IMR-90 (cell line): ENCODE measurements at regions not wholly inside any gene's neighbourhood (a gene's known extent, or its start where the extent isn't known, plus 50 kb on each side); places are given as distances from the start of the nearest gene placed in this dataset.

Experiments used
- ATAC-seq: fragments of 200-7000 bp; cut with Tn5 transposase; 2 replicates; pipeline ENCODE4 v1.9.1; 2020; ENCODE audit warnings: low read depth, mild to moderate bottlenecking, moderate library complexity
- BruUV-seq: library from RNA; stranded (reverse); fragments of 400-500 nt; replicated peaks from 2 replicates; lab custom pipeline; 2021; lab: Mats Ljungman, UMichigan
- CTCF ChIA-PET: fragments of 300-600 bp; formaldehyde crosslinking; extraction: SDS; loops from one replicate; lab custom pipeline; 2021; ENCODE audit warnings: antibody characterized with exemption; lab: Yijun Ruan, JAX
- POLR2A ChIA-PET: fragments of 300-600 bp; sonication (Branson Sonifier 250); formaldehyde crosslinking; loops from one replicate; lab custom pipeline; 2022; ENCODE audit warnings: antibody characterized with exemption; ENCODE audit not compliant: unreplicated experiment; lab: Charles Lee
- DNase-seq: peaks from one replicate; pipeline ENCODE4 v3.0.0; 2013
- H2AFZ ChIP-seq: replicated peaks from 2 replicates; pipeline ENCODE3; 2013; ENCODE audit warnings: low read length, mild to moderate bottlenecking; ENCODE audit not compliant: poor library complexity
- H2AK5ac ChIP-seq: 2 replicates; pipeline ENCODE4 v1.6.1; 2013; ENCODE audit warnings: low read depth, low read length, inconsistent platforms
- H2AK9ac ChIP-seq: replicated peaks from 2 replicates; pipeline ENCODE3; 2013; ENCODE audit warnings: mild to moderate bottlenecking, low read depth, low read length, moderate library complexity; ENCODE audit not compliant: poor library complexity
- H2BK120ac ChIP-seq: 2 replicates; pipeline ENCODE4 v1.6.1; 2013; ENCODE audit warnings: low read depth, low read length, inconsistent platforms
- H2BK15ac ChIP-seq: 3 replicates; pipeline ENCODE4 v1.6.1; 2013; ENCODE audit warnings: low read depth, low read length, inconsistent platforms
- H2BK20ac ChIP-seq: 2 replicates; pipeline ENCODE4 v1.6.1; 2013; ENCODE audit warnings: low read depth, mild to moderate bottlenecking, inconsistent platforms, low read length, moderate library complexity
- H2BK5ac ChIP-seq: 2 replicates; pipeline ENCODE4 v1.6.1; 2013; ENCODE audit warnings: mild to moderate bottlenecking, low read depth, low read length, inconsistent platforms; ENCODE audit not compliant: poor library complexity, severe bottlenecking
- H3K14ac ChIP-seq: replicated peaks from 2 replicates; pipeline ENCODE4 v1.6.1; 2013; ENCODE audit warnings: low read depth, low read length, inconsistent platforms
- H3K18ac ChIP-seq: 2 replicates; pipeline ENCODE4 v1.6.1; 2013; ENCODE audit warnings: low read depth, low read length, control low read depth
- H3K23ac ChIP-seq: 2 replicates; pipeline ENCODE4 v1.6.1; 2013; ENCODE audit warnings: low read depth, low read length, inconsistent platforms
- H3K27ac ChIP-seq: 2 replicates; pipeline ENCODE4 v1.5.1; 2013; ENCODE audit warnings: mild to moderate bottlenecking, control low read depth, low read length; ENCODE audit not compliant: insufficient read depth
- H3K27me3 ChIP-seq: 2 replicates; pipeline ENCODE4 v1.6.1; 2013; ENCODE audit warnings: low read length; ENCODE audit not compliant: control insufficient read depth, insufficient read depth
- H3K36me3 ChIP-seq: 2 replicates; pipeline ENCODE4 v1.6.1; 2013; ENCODE audit warnings: low read length, mixed read lengths; ENCODE audit not compliant: control insufficient read depth, insufficient read depth
- H3K4ac ChIP-seq: 2 replicates; pipeline ENCODE4 v1.6.1; 2013; ENCODE audit warnings: low read depth, low read length, inconsistent platforms
- H3K4me1 ChIP-seq: 2 replicates; pipeline ENCODE4 v1.6.1; 2013; ENCODE audit warnings: low read length, mixed read lengths; ENCODE audit not compliant: control insufficient read depth, insufficient read depth
- H3K4me2 ChIP-seq: 2 replicates; pipeline ENCODE4 v1.6.1; 2013; ENCODE audit warnings: low read depth, mild to moderate bottlenecking, control low read depth, low read length, moderate library complexity
- H3K4me3 ChIP-seq: 2 replicates; pipeline ENCODE4 v1.5.1; 2013; ENCODE audit warnings: low read depth, mild to moderate bottlenecking, control low read depth, low read length, moderate library complexity; ENCODE audit not compliant: insufficient read depth
- H3K56ac ChIP-seq: 2 replicates; pipeline ENCODE4 v1.6.1; 2013; ENCODE audit warnings: low read length, inconsistent platforms; ENCODE audit not compliant: insufficient read depth; ENCODE audit errors: extremely low read depth
- H3K79me1 ChIP-seq, 2 experiments: 2 replicates each; pipeline ENCODE4 v1.6.1; 2013; ENCODE audit warnings: low read length in 2 of 2, inconsistent platforms in 1 of 2, low read depth in 1 of 2
- H3K9ac ChIP-seq: 2 replicates; pipeline ENCODE4 v1.6.1; 2013; ENCODE audit warnings: low read depth, low read length, control low read depth
- H3K9me1 ChIP-seq: 2 replicates; pipeline ENCODE4 v1.6.1; 2013; ENCODE audit warnings: low read length, inconsistent platforms; ENCODE audit not compliant: insufficient read depth
- H3K9me3 ChIP-seq: 2 replicates; pipeline ENCODE4 v1.6.1; 2013; ENCODE audit warnings: low read length; ENCODE audit not compliant: control insufficient read depth, insufficient read depth
- H4K20me1 ChIP-seq: 2 replicates; pipeline ENCODE4 v1.6.1; 2013; ENCODE audit warnings: low read length, inconsistent platforms; ENCODE audit not compliant: insufficient read depth
- H4K5ac ChIP-seq: 2 replicates; pipeline ENCODE4 v1.6.1; 2013; ENCODE audit warnings: mild to moderate bottlenecking, low read depth, low read length, control low read depth
- H4K8ac ChIP-seq, 2 experiments: 2 replicates each; pipeline ENCODE4 v1.6.1; 2013; ENCODE audit warnings: low read depth in 2 of 2, low read length in 2 of 2, control low read depth in 1 of 2, inconsistent platforms in 1 of 2
- H4K91ac ChIP-seq: 2 replicates; pipeline ENCODE4 v1.6.1; 2013; ENCODE audit warnings: low read depth, low read length, inconsistent platforms; ENCODE audit not compliant: insufficient read depth
- CEBPB ChIP-seq: IDR thresholded peaks from 2 replicates; pipeline ENCODE4 v1.6.1; 2012; ENCODE audit warnings: low read depth, low read length, improper control_type of control experiment
- FOS ChIP-seq: fragments of 150-350 bp; IDR thresholded peaks from 2 replicates; pipeline ENCODE4 v1.6.1; 2016; ENCODE audit warnings: low read depth, low read length
- MAFK ChIP-seq: IDR thresholded peaks from 2 replicates; pipeline ENCODE4 v1.6.1; 2012; ENCODE audit warnings: low read depth, low read length, improper control_type of control experiment
- MAZ ChIP-seq: IDR thresholded peaks from 2 replicates; pipeline ENCODE4 v1.6.1; 2012; ENCODE audit warnings: low read depth, mild to moderate bottlenecking, low read length, improper control_type of control experiment, moderate library complexity, borderline replicate concordance
- MXI1 ChIP-seq: IDR thresholded peaks from 2 replicates; pipeline ENCODE4 v1.6.1; 2012; ENCODE audit warnings: low read depth, mild to moderate bottlenecking, low read length, moderate library complexity, borderline replicate concordance
- POLR2A ChIP-seq: IDR thresholded peaks from 2 replicates; pipeline ENCODE4 v1.6.1; 2012; ENCODE audit warnings: mild to moderate bottlenecking, low read depth, low read length
- RAD21 ChIP-seq: IDR thresholded peaks from 2 replicates; pipeline ENCODE4 v1.6.1; 2012; ENCODE audit warnings: low read length, improper control_type of control experiment
- RCOR1 ChIP-seq: IDR thresholded peaks from 2 replicates; pipeline ENCODE4 v1.6.1; 2012; ENCODE audit warnings: mild to moderate bottlenecking, low read length, improper control_type of control experiment; ENCODE audit not compliant: insufficient replicate concordance
- RFX5 ChIP-seq: IDR thresholded peaks from 2 replicates; pipeline ENCODE4 v1.8.0; 2012; ENCODE audit warnings: low read depth, mild to moderate bottlenecking, low read length, moderate library complexity
- USF2 ChIP-seq: fragments of 150-350 bp; IDR thresholded peaks from 2 replicates; pipeline ENCODE4 v1.6.1; 2017; ENCODE audit warnings: mild to moderate bottlenecking, antibody characterized with exemption, low read length, low read depth
- WGBS, 2 experiments: methylation state at CpG; one replicate each; pipeline versions ENCODE4 v1.1.5 to v1.1.7; 2013; ENCODE audit warnings: missing lambda C conversion rate in 2 of 2; ENCODE audit not compliant: insufficient read length in 1 of 2; ENCODE audit errors: extremely low coverage in 2 of 2; 5-methylcytosine and 5-hydroxymethylcytosine counted together
- dilution Hi-C: fragments of 300-500 bp; cut with HindIII; formaldehyde crosslinking; loops from one replicate; pipeline ENCODE4 v1.14.3; 2018; ENCODE audit warnings: low sequenced_read_pairs; ENCODE audit not compliant: unreplicated experiment
- in situ Hi-C: fragments of 300-500 bp; cut with MboI; formaldehyde crosslinking; loops from 3 replicates; pipeline ENCODE4 v1.14.3; 2019; ENCODE audit warnings: low sequenced_read_pairs, inconsistent platforms, mixed read lengths
- intact Hi-C: fragments of 100-400 bp; cut with micrococcal nuclease; formaldehyde crosslinking; loops from 2 replicates; pipeline ENCODE4 v1.10.0; 2022
- TF ChIP-seq, protein P1 (sequence below): fragments of 150-350 bp; IDR thresholded peaks from 2 replicates; pipeline ENCODE4 v1.6.1; 2016; ENCODE audit warnings: low read depth, mild to moderate bottlenecking, low read length, moderate library complexity, borderline replicate concordance
- TF ChIP-seq, protein P2 (sequence below): conservative IDR thresholded peaks from 2 replicates; pipeline ENCODE4 v1.5.1; 2012; ENCODE audit warnings: mild to moderate bottlenecking, low read depth, low read length, improper control_type of control experiment

- Histone ChIP-seq H2BK20ac (no peak overlapping the region), H2AK5ac (no peak overlapping the region), H3K4me3 (no peak overlapping the region), H2BK5ac (no peak overlapping the region), H4K8ac (no peak overlapping the region), H3K56ac (no peak overlapping the region), H3K18ac (no peak overlapping the region), H3K9me3 (no peaks in the 10 kb centered on the region), H2AK9ac (no peak overlapping the region), H3K9ac (no peak overlapping the region), H2BK120ac (no peak overlapping the region), H2BK15ac (no peak overlapping the region), H4K5ac (no peak overlapping the region), H2AFZ (no peak overlapping the region), H3K9me1 (no peaks in the 10 kb centered on the region), H3K4ac (no peak overlapping the region), H3K27me3 (peaks cover 2% of the 10 kb centered on the region; the same call in 1 of the 2 replicates), H3K4me1 (no peaks in the 10 kb centered on the region), H4K20me1 (no peaks in the 10 kb centered on the region), H3K27ac (no peak overlapping the region), H4K91ac (no peak overlapping the region), H3K36me3 (no peaks in the 10 kb centered on the region), H3K23ac (no peak overlapping the region), H3K14ac (no peak overlapping the region), H3K79me1 (no peaks in the 10 kb centered on the region), H3K4me2 (no peak overlapping the region)
- no TSS peak for BruUV-seq
- DNase-seq, result no peak
- TF ChIP-seq MAFK (no peak), USF2 (no peak), RFX5 (no peak), MAZ (no peak), FOS (no peak), MXI1 (no peak), RCOR1 (no peak), CEBPB (no peak), RAD21 (no peak), POLR2A (no peak)
- TF ChIP-seq, protein P1, sequence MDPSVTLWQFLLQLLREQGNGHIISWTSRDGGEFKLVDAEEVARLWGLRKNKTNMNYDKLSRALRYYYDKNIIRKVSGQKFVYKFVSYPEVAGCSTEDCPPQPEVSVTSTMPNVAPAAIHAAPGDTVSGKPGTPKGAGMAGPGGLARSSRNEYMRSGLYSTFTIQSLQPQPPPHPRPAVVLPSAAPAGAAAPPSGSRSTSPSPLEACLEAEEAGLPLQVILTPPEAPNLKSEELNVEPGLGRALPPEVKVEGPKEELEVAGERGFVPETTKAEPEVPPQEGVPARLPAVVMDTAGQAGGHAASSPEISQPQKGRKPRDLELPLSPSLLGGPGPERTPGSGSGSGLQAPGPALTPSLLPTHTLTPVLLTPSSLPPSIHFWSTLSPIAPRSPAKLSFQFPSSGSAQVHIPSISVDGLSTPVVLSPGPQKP, result no peak
- TF ChIP-seq, protein P2, sequence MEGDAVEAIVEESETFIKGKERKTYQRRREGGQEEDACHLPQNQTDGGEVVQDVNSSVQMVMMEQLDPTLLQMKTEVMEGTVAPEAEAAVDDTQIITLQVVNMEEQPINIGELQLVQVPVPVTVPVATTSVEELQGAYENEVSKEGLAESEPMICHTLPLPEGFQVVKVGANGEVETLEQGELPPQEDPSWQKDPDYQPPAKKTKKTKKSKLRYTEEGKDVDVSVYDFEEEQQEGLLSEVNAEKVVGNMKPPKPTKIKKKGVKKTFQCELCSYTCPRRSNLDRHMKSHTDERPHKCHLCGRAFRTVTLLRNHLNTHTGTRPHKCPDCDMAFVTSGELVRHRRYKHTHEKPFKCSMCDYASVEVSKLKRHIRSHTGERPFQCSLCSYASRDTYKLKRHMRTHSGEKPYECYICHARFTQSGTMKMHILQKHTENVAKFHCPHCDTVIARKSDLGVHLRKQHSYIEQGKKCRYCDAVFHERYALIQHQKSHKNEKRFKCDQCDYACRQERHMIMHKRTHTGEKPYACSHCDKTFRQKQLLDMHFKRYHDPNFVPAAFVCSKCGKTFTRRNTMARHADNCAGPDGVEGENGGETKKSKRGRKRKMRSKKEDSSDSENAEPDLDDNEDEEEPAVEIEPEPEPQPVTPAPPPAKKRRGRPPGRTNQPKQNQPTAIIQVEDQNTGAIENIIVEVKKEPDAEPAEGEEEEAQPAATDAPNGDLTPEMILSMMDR, result no peak
- dilution Hi-C loops (no loop called here), in situ Hi-C loops (no loop called here), intact Hi-C loops (no loop called here)
- ATAC-seq, result no peak
- CTCF ChIA-PET, result no interaction called here
- POLR2A ChIA-PET, result no interaction called here
- WGBS, 2 experiments, result 50% methylated on average over 1 of the region's 4 CpGs; no CpG with 5 or more reads in 1 of the 2 experiments
These were observed 68.1 kb downstream of the HTR5A start for GRCh38 chr7:155138204-155138603.
